ENCODE measurements at regions not wholly inside any gene's neighbourhood (a gene's known extent, or its start where the extent isn't known, plus 50 kb on each side); places are given as distances from the start of the nearest gene placed in this dataset.

DNA sequence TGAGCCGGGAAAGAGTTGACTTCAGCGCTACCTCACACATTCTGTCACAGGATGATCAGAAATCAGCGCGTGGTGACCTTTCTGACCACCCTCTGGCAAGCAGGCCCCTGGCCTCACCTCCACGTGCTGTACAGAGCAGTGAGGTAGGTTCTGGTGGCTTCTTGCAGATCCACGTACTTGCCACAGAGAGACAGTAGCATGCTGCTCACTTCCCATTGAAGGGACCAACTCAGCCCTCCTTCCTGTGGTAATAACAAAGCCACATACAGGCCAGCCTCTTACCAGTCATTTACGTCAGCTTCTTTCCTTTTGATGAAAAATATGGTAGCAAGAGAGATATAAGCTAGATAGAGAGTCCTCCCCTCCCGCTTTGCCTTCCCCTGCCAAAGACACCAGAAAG lies 200.7 kb downstream of the CHRM3 start:
- no peak overlapping the region for H3K4me3 Mint-ChIP-seq
- peaks cover 0 to 1% (median 0%) of the 10 kb centered on the region in 7 donors for H3K9me3 Mint-ChIP-seq
- no peaks in the 10 kb centered on the region for H3K27me3 Mint-ChIP-seq
- H3K27ac Mint-ChIP-seq = no peak overlapping the region
- peaks cover 4 to 6% (median 6%) of the 10 kb centered on the region in 3 donors for H3K4me1 Mint-ChIP-seq
- no peaks in the 10 kb centered on the region for H3K36me3 Mint-ChIP-seq
- DNase-seq (no peak), ATAC-seq (ENCODE audit: low read depth in 2 of 2) (no peak)

DNA sequence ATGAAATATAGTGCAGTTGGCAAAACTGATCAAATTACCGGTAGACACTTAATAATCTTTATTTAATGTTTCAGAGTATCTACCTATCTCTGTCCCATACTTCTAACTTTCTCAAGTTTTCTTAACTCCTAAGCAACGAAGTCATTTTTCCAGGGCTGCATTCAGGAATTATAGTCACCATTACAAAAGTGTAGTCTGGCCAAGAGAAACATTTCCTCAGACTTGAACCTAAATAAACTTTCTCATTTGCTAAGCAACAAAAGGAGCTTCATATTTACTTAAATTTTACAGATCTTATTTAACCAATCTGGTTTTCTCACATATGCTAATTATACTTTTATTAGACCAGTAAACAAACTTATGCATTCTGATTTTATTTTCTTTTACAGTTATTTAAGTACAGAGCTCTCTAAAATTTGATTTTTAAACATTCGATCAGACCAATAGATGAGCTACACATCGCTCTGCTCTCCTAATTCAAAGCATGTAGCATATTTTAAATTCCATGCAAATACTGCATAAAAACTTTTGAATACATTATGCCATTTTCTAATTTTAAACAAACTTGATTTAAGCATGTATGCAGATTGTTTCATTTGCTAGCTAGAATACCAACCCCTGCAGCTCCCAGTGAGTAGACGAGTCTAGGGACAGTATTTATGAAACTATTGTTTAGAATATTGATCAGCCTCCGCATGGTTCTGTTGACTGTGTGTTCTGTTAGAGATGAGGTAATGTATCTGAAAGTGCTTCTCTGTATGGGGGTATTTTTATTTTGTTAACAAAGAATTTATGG lies 201.4 kb downstream of the CHRM3 start:
- H3K36me3 Mint-ChIP-seq = no peaks in the 10 kb centered on the region
- H3K27me3 Mint-ChIP-seq = no peaks in the 10 kb centered on the region
- H3K4me3 Mint-ChIP-seq = no peak overlapping the region
- no peak overlapping the region for H3K27ac Mint-ChIP-seq
- H3K4me1 Mint-ChIP-seq = peaks cover 4 to 6% (median 6%) of the 10 kb centered on the region in 3 donors
- DNase-seq (no peak), ATAC-seq (ENCODE audit: low read depth in 2 of 2) (no peak)
- H3K9me3 Mint-ChIP-seq = no peaks in the 10 kb centered on the region

DNA sequence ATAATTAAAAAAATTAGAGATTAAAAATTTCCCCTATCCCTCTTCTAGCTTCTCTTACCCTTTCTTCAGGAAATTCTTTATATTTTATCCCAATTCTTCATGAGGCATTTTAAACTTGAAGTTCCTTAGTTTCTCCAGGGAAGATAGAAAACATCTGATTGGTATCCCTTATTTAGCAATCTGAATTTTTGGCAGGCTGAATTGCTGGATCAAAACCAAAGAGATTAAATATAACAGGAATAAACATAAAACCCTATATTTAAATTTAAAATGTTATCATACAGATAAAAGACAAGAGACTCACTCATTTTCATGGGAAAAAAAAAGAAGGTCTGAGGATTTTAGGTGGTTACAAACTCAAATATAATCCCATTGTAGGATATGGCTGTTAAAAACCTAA lies 204.2 kb downstream of the CHRM3 start:
- ATAC-seq (ENCODE audit: low read depth in 2 of 2) = no peak
- Mint-ChIP-seq H3K27ac (no peak overlapping the region), H3K9me3 (no peaks in the 10 kb centered on the region), H3K27me3 (no peaks in the 10 kb centered on the region), H3K4me3 (no peak overlapping the region), H3K4me1 (no peaks in the 10 kb centered on the region), H3K36me3 (no peaks in the 10 kb centered on the region)
- DNase-seq = no peak

DNA sequence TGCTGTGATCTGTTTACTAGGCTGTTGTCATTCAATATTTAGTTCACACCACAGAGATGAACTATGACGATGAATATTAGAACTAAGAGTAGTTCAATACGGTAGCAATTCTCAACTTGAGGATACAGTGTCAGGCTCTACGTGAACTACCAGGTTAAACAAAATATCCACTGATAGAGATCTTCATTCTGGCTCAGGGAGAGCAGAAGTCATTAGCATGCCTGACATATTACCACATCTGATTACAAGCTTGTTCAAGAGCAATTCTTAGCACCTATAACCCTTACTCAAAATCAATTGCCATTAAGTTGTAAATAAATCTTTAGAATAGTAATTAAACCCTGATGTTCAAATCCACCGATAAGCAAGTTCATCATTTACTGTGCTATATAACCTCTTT lies 207.2 kb downstream of the CHRM3 start:
- Mint-ChIP-seq H3K9me3 (no peaks in the 10 kb centered on the region), H3K4me1 (no peaks in the 10 kb centered on the region)

DNA sequence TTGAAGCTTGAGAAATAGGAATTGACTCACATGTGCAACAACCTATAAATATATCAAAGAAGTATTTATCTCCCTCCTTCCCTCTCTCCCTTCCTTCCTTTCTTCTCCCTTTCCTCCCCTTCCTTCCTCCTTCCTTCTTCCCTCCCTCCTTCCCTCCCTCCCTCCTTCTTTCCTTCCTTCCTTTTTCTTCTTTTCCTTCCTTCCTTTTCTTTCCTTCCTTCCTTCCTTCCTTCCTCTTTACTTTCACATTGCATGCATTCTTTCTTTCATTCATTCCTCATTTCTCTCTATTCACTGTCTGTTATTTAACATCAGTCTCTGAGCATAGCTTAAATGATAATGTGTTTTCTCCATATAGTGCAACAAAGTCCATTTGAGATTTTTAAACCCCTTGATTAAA lies 214.2 kb downstream of the CHRM3 start:
- H3K4me1 Mint-ChIP-seq = no peaks in the 10 kb centered on the region
- H3K4me3 Mint-ChIP-seq = no peak overlapping the region
- no peak overlapping the region for H3K27ac Mint-ChIP-seq
- no peaks in the 10 kb centered on the region for H3K36me3 Mint-ChIP-seq
- H3K9me3 Mint-ChIP-seq = peaks cover 0 to 8% (median 0%) of the 10 kb centered on the region in 7 donors
- ATAC-seq (ENCODE audit: low read depth in 2 of 2) (no peak), DNase-seq (no peak)
- no peaks in the 10 kb centered on the region for H3K27me3 Mint-ChIP-seq

More for the DNA sequence above, 207.2 kb downstream of the CHRM3 start:
- H3K27ac Mint-ChIP-seq = no peak overlapping the region
- no peak overlapping the region for H3K4me3 Mint-ChIP-seq
- DNase-seq (no peak), ATAC-seq (ENCODE audit: low read depth in 2 of 2) (no peak)
- H3K27me3 Mint-ChIP-seq = no peaks in the 10 kb centered on the region
- H3K36me3 Mint-ChIP-seq = no peaks in the 10 kb centered on the region

DNA sequence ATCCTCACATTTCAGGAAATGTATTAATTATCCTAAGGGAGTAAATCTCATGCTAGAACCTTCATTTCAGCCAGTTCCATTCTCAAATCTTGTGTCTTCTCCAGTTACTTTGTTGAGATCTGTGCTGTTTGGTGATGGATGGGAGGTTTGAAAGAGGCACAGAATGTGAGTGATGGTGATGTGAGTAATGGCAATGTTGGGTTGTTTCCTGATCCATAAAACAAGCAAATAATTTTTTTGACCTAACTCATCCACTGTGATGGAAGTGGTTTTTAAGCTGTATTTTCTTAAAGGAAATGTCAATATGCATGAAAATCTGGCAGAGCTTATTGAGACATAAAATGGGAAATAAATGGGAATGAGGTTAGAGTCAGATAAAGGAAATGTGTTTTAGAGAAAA lies 214.7 kb downstream of the CHRM3 start:
- DNase-seq (no peak), ATAC-seq (ENCODE audit: low read depth in 2 of 2) (no peak)
- Mint-ChIP-seq H3K27me3 (no peaks in the 10 kb centered on the region), H3K4me3 (no peak overlapping the region), H3K36me3 (no peaks in the 10 kb centered on the region), H3K27ac (no peak overlapping the region), H3K9me3 (peaks cover 0 to 12% (median 0%) of the 10 kb centered on the region in 7 donors), H3K4me1 (no peaks in the 10 kb centered on the region)

DNA sequence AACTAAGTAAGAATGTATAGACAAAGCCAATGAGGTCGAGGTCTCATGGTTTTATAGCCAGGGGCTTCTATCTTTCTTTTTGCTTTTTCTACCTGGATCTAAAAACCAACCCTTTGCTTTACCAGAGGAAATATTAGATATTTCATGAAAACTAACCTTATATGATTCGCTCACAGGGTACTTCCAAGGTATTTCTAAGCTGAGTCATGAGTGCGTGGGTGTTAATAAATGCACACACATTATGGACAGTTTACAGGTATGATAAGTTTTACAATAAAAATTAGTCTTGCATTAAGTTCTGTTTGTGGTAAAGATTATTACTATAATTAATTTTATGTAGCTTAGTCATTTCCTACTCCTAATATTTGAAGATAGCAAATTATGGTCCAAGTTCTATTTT lies 217.2 kb downstream of the CHRM3 start:
- DNase-seq (no peak), ATAC-seq (ENCODE audit: low read depth in 2 of 2) (no peak)
- H3K4me3 Mint-ChIP-seq = no peak overlapping the region
- H3K36me3 Mint-ChIP-seq = no peaks in the 10 kb centered on the region
- no peak overlapping the region for H3K27ac Mint-ChIP-seq
- H3K4me1 Mint-ChIP-seq = no peaks in the 10 kb centered on the region
- peaks cover 0 to 12% (median 0%) of the 10 kb centered on the region in 7 donors for H3K9me3 Mint-ChIP-seq
- H3K27me3 Mint-ChIP-seq = no peaks in the 10 kb centered on the region

DNA sequence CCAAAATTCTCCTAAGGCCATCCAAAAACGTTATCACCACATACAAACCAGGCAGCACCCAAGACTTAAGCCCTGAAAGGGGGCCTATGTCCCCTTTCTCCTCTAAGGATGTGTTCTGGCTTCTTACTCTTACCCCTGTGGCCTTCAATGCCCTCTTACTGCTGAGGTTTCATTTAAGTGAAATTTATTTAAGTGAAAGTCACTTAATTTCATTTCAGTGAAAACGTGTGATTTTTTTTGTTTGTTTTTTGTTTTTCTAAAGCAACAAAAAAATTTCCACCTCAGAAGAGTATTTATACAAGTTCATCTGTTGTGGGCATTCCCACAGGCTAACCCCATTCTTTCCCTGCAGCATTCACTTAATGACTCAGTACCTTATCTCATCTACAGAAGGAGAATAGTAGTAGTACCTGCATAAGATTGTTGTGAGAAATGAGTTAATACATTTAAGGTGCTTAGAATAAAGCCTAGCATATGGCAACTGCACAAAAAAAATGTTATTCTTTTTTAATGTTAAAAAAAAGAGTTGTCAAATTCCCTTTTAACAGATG lies 220.6 kb downstream of the CHRM3 start:
- Mint-ChIP-seq H3K27ac (no peak overlapping the region), H3K36me3 (no peaks in the 10 kb centered on the region), H3K27me3 (no peaks in the 10 kb centered on the region), H3K9me3 (peaks cover 0 to 4% (median 0%) of the 10 kb centered on the region in 7 donors), H3K4me1 (no peaks in the 10 kb centered on the region), H3K4me3 (no peak overlapping the region)
- no peak for ATAC-seq (ENCODE audit: low read depth in 2 of 2)
- no peak for DNase-seq

DNA sequence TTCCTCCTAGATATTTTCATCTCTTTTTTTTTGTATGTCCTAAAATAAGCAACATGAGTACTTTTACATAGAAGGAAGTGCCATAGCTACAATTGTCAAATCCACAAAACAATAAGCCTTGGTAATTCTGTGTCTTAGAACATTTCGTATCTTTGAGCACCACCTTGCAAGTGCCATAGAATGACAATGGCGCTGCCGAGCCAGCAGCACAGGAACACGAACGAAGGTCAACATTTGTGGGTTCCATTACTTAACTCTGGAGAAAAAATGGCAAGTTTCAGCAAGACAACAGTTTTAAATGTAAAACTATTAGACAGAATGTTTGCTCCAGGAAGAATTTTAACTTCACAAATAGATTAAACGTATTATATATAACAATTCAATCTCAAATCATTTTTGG lies 222.1 kb downstream of the CHRM3 start:
- DNase-seq (no peak), ATAC-seq (ENCODE audit: low read depth in 2 of 2) (no peak)
- Mint-ChIP-seq H3K36me3 (no peaks in the 10 kb centered on the region), H3K27ac (no peak overlapping the region), H3K27me3 (no peaks in the 10 kb centered on the region), H3K4me1 (no peaks in the 10 kb centered on the region), H3K9me3 (peaks cover 0 to 4% (median 0%) of the 10 kb centered on the region in 7 donors), H3K4me3 (no peak overlapping the region)

DNA sequence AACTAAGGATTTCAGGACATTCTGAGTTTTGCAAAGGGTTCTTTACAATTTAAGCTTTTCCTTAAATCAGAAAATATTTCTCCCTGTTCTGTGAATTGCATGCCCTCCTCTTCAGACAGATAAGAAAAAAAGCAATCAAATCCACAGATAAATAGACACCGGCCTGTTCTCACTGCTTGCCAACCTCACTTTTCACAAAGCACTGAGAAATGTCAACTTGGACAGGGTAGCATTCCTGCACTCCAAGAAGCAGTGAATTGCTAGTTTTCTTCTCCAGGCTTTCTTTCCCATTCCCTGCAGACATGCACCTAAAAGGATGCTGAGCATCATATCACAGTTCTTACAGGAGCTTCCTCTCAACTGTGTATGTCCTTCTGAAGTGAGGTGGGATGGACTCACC lies 226.0 kb downstream of the CHRM3 start:
- H3K27ac Mint-ChIP-seq = peak overlapping the region in 1 of 6 donors; percentile 30

DNA sequence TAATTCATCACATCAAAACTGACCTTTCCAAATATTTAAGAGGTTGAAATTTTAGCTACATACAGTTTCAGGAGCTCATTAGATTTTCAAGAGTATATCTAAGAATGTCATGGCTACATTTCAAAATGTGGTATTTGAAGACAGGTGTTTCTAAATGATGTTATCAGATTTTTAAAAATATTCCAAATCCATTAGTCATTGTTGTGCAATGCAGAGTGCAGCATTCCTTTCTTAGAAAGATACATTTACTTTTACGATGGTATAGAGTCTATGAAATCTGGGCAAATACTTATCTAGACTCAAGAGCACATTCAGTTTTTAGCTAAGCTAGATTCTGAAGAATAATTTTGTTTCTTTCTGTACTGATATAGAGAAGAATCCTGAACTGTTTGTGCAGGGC lies 230.3 kb downstream of the CHRM3 start:
- H3K4me1 Mint-ChIP-seq = no peaks in the 10 kb centered on the region
- no peak overlapping the region for H3K27ac Mint-ChIP-seq
- no peak for ATAC-seq (ENCODE audit: low read depth in 2 of 2)
- H3K36me3 Mint-ChIP-seq = no peaks in the 10 kb centered on the region
- no peak for DNase-seq
- H3K4me3 Mint-ChIP-seq = no peak overlapping the region
- H3K9me3 Mint-ChIP-seq = peaks cover 0 to 9% (median 0%) of the 10 kb centered on the region in 7 donors
- H3K27me3 Mint-ChIP-seq = no peaks in the 10 kb centered on the region

More for the DNA sequence above, 226.0 kb downstream of the CHRM3 start:
- Mint-ChIP-seq H3K4me1 (no peaks in the 10 kb centered on the region), H3K9me3 (no peaks in the 10 kb centered on the region), H3K36me3 (no peaks in the 10 kb centered on the region), H3K27me3 (no peaks in the 10 kb centered on the region), H3K4me3 (no peak overlapping the region)
- DNase-seq (no peak), ATAC-seq (ENCODE audit: low read depth in 2 of 2) (no peak)

DNA sequence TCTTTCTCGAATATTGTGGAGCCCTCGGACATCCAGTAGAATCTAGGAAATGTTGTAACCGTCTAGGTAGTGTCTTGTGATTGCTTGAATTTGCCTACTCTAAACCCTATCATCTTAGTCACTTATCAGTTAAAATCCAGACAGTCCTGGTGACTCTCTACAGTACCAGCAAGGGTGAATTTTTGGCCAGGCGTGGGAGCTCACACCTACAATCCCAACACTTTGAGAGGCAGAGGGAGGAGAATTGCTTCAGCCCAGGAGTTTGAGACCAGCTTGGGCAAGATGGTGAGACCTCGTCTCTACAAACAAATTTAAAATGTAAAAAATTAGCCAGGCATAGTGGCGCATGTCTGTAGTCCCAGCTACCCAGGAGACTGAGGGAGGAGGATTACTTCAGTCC lies 230.9 kb downstream of the CHRM3 start:
- ATAC-seq (ENCODE audit: low read depth in 2 of 2) (no peak), DNase-seq (no peak)
- no peaks in the 10 kb centered on the region for H3K27me3 Mint-ChIP-seq
- no peak overlapping the region for H3K4me3 Mint-ChIP-seq
- H3K27ac Mint-ChIP-seq = no peak overlapping the region
- no peaks in the 10 kb centered on the region for H3K36me3 Mint-ChIP-seq
- peaks cover 0 to 9% (median 0%) of the 10 kb centered on the region in 7 donors for H3K9me3 Mint-ChIP-seq
- H3K4me1 Mint-ChIP-seq = no peaks in the 10 kb centered on the region

DNA sequence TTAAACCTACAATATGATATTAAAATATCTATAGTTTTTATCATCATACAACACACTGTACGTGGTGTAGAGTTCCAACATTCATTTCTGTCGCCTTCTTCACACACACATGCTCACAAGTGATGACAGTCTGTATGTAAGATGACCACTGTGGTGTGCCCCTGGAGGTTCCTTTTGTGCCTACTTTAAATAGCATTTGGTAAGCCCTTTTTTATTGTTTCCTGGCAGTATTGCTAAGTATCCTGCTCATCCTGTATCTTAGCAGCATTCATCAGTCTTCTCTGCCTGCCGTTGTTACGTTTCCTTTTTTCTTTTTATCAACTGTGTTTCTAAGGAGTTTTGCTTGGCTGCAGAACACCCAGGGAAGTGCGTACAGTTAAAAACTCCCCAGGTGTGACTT lies 231.4 kb downstream of the CHRM3 start:
- no peak overlapping the region for H3K4me3 Mint-ChIP-seq
- DNase-seq (no peak), ATAC-seq (ENCODE audit: low read depth in 2 of 2) (no peak)
- H3K9me3 Mint-ChIP-seq = peaks cover 0 to 9% (median 0%) of the 10 kb centered on the region in 7 donors
- no peak overlapping the region for H3K27ac Mint-ChIP-seq
- no peaks in the 10 kb centered on the region for H3K36me3 Mint-ChIP-seq
- no peaks in the 10 kb centered on the region for H3K4me1 Mint-ChIP-seq
- no peaks in the 10 kb centered on the region for H3K27me3 Mint-ChIP-seq

DNA sequence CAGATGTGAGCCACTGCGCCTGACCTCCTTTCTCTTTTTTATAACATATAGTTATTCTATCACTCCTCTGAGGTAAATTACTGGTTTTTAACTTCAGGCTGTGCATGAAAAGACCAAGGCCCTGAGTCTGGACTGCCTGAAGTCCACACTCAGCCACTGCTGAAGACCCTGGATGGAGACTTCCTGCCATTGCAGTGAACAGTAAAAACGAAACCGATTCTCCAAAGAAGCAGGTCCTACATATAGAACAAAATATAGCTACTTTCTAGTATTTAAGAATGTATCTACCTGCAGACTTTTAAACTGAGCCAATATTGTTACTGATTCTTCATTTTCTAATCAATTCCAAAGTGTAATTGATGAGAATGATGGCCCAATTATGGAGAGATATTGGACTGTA lies 232.8 kb downstream of the CHRM3 start:
- no peak overlapping the region for H3K4me3 Mint-ChIP-seq
- H3K9me3 Mint-ChIP-seq = peaks cover 0 to 9% (median 0%) of the 10 kb centered on the region in 7 donors
- no peaks in the 10 kb centered on the region for H3K36me3 Mint-ChIP-seq
- H3K27ac Mint-ChIP-seq = no peak overlapping the region
- ATAC-seq (ENCODE audit: low read depth in 2 of 2) = no peak
- no peak for DNase-seq
- no peaks in the 10 kb centered on the region for H3K27me3 Mint-ChIP-seq
- H3K4me1 Mint-ChIP-seq = no peaks in the 10 kb centered on the region

Measured in naive B cell (primary cell).